ENCODE measurements at regions not wholly inside any gene's neighbourhood (a gene's known extent, or its start where the extent isn't known, plus 50 kb on each side); places are given as distances from the start of the nearest gene placed in this dataset.
"Not testable (repeated sequence)": the region's sequence is repeated elsewhere in the genome, so short reads cannot be mapped to it uniquely, and the experiment has no call there.

DNA sequence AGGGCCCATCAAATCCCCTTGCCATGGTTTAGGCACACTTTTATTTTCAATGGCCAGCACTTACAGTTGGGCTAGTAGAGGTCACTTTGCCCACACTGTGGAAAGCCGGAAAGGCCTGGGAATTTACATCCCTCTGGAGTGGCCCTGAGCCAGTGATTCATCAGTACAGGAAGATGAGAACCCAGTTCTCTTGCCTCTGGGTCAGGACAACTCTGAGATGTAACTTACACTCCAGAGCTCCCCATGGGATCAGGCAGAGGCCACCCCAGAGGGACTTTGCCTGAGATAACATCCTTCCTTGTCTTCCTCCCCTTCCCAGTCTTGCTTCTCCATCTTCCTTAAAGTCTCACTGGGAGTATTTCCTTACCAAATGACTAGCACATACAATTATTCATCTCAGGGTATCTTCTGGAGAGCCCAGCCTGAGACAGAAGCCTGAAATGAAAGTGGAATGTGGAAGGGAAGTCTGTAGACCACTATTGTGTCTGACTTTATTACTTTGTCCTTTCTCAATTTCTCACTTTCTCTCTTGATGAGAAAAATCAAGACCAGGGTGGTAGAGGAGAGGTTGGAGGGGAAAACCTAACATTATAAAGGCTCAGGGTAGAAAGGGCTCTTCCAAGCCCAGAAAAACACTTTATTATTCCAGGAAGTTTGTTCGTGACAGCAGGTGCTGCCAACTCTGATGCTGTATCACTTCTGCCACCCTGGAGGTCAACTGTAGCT lies 220.8 kb downstream of the ZNF621 start:
- DNase-seq (ENCODE audit: low spot score) (no peak), ATAC-seq (no peak)

DNA sequence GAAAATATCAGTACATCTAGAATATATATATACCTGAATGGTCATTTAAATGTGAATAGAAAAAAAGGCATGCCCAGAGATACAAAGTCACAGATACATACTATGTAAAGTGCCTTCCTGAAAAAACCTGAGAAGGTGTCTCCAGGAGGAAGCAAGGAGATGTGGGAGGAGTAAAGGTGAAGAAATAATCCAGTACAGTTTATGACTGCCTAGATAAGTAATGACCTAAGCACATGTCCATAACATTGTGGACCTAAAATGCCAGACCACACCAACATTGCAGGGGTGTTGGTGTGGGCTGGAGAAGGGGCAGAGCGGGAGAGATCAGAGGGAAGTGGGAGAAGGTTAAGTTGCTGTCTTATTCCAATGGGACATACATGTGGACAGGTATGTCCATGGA lies 226.9 kb downstream of the ZNF621 start:
- no peak for ATAC-seq
- no peak for DNase-seq (ENCODE audit: low spot score)

DNA sequence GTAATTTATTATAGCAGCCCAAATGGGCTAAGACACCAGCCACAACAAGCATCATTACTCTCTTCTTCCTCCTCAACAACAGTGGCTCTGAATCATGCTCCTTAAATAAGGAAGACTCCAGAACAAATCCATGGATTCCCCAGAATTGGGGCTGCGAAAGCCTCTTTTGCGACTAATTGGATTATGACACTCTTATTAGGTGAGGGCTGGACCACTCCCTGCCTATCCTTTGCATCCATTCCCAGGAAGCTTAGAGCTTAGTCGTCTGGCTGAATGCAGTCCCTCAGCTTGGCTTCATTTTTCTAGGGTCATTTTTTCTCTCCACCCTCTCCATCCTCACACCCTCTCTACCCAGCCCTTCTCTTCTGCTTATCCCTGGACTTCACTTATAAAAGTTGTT lies 227.7 kb downstream of the ZNF621 start:
- no peak for ATAC-seq
- DNase-seq (ENCODE audit: low spot score), result no peak

DNA sequence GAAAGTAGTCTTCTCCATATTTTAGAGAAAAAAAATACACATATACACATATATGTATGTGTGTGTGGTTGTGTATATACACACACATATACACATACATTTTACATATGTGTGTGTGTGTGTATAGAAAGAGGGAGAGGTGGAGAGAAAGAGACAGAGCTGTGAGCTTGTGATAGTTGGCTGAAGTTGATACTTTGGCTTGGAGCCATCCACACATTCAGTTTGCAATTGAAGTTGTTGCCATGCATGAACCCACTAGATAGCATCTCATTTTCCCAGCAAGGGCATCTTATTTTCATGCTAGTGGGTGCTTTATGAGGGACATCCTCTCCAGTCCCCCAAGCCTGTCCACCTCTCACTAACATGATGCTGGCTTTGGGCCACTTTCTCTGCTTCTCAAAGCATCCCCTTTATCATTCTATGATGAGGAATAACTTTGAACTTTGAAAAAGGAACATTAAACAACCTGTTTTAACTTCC lies 228.6 kb downstream of the ZNF621 start:
- ATAC-seq (no peak), DNase-seq (ENCODE audit: low spot score) (no peak)

DNA sequence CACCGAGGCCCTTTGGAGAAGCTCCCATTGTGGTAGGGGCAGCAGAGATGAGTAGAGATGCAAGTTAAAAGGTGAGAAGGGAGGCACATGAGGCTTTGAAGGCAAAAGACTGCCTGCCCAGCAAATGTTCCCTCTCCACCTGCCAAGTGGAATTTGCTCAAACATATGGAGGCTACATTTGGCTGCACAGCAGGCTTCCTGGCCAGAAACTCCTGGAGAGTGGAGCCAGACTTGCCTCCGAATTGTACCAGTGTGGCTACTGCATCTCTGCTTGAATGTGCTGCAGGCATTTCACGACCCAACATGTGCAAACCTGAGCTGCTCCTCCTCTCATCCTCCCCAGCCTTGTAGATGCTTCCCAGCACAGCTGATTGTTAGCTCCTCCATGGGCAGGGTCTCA lies 229.2 kb downstream of the ZNF621 start:
- ATAC-seq (no peak), DNase-seq (ENCODE audit: low spot score) (no peak)

DNA sequence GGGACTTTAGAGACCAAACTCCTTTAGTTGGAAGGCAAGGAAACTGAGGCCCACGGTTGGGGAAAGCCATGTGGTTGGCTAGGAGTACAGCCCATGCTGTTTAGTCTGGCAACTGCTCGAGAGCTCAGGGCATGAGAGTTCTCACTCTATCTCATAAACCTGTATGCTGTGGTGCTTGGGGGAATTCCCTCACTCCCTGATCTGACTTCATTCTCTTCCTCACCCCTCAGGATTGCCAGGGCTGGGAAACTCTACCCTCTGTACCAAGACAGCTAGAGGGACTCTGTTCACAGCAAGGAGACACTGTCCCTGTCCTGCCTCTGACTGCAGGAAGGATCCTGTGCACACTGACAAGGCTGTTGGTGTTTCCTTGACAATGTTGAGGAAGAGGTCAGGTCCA lies 230.2 kb downstream of the ZNF621 start:
- ATAC-seq, result no peak
- DNase-seq (ENCODE audit: low spot score), result no peak

DNA sequence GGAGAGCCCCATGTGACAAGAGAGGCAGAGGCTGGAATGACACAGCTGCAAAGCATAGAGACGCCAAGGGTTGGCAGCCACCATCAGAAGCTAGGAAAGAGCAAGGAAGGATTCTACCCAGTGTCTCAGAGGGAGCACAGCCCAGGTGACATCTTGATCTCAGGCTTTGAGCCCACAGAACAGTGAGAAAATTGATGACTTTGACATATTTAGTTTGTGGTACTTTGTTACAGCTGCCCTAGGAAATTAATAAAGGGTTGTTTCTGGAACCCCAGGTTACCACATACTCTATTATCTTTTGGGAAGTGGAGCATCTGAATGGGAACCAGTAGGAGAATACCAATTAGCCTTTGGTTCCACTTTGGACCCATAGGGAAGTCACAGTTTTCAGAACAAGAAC lies 231.7 kb downstream of the ZNF621 start:
- DNase-seq (ENCODE audit: low spot score), result no peak
- no peak for ATAC-seq

DNA sequence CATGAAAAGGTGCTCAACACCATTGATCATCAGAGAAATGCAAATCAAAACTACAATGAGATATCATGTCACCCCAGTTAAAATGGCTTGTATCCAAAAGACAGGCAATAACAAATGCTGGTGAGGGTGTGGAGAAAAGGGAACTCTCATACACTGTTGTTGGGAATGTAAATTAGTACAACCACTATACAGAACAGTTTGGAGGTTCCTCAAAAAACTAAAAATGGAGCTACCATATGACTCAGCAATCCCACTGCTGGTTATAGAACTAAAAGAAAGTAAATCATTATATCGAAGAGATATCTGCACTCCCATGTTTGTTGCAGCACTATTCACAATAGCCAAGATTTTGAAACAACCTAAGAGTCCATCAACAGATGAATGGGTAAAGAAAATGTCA lies 238.0 kb downstream of the ZNF621 start:
- not testable (repeated sequence) for ATAC-seq; DNase-seq (ENCODE audit: low spot score)

DNA sequence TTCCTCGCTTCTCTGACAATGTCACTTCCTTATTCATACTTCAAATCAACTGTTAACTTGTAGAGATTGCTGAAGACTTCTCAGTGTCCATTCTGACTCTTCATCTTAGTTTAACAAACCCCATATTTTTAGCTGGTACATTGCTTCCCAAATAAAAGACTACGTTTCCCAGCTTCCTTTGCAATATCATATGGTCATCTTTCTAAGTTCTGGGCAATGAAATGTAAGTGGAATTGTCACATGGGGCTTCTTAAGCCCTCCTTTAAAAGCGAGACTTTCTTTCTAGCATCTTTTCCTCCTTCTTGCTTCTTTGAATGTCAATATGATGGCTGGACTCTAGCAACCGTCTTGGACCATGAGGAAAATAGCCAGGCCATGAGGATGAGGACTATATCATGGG lies 239.0 kb downstream of the ZNF621 start:
- ATAC-seq (no peak), DNase-seq (ENCODE audit: low spot score) (no peak)

DNA sequence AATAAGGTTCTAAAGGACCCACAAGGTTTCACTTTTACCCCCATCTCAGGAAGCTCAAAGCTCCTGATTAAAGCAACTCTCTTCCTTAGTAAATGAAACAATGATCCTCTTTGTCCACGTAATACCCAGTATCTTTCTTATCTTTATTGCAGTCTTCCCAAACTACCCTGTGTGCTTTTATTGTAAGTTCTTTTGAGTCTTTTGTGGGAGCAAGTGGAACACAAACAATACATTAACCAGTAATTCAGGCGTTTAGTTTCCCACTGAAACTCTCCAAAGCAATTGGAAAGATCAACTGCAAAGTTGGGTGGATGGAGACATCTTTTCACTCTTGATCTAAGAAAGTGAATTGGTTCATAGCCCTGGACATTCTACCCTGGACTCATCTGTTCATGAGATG lies 240.0 kb downstream of the ZNF621 start:
- DNase-seq (ENCODE audit: low spot score) (no peak), ATAC-seq (no peak)

DNA sequence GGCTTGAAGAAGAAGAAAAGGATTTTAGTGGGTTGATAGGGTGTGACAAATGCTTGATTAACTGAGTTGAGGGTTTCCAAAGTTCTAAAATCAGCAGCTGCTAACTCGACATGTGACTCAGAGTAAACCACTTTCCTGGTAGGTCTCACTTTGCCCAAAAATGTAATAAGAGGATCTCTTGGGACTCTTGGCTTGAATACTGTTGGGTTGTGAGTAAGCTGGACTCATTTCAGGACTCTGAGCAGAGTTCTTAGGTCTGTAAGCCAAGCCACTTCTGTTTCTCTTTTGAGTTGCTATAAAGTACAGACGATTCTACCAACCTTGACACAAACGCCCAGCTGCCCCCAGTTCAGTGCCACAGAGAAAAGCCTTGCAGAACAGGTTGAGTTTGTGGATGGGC lies 241.1 kb downstream of the ZNF621 start:
- no peak for DNase-seq (ENCODE audit: low spot score)

DNA sequence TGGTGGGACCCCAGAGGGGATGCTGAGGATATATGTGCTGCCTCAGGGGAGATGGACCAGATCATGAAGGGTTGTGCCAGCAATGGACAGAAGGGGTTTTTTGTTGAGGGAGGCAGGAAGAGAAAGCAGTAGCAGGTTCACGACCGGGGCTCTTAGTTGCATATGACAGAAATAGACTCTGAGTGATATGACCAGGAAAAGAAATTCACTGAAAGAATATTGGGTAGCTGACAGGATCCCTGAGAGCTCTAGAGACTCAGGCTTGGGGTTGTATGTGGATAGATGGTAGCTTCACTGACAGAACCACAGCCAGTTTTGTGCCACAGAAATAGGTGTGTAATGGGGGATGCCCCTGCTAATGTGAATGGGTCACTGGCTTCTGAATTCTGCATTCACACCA lies 241.6 kb downstream of the ZNF621 start:
- DNase-seq (ENCODE audit: low spot score) (no peak), ATAC-seq (no peak)

More for the DNA sequence above, 241.1 kb downstream of the ZNF621 start:
- ATAC-seq, result no peak

DNA sequence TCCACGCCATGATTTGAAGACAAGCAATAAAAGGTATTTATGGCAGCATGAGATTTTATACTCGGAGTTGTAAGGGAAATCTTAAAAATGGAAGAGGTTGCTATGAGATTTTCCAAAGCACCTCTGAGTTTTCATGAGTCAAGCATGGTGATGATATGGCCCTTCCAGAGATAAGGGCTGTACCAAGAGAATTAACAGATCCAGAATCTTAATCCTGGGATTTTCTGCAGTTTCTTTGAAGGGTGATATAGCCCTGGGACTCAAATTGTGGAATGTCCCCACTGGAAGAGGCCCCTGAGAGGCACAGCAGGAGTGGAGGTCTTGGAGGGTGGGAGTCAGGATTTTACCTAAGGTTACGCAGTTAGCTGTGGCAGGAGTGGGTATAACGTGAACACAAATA lies 243.3 kb downstream of the ZNF621 start:
- DNase-seq (ENCODE audit: low spot score), result no peak
- no peak for ATAC-seq

DNA sequence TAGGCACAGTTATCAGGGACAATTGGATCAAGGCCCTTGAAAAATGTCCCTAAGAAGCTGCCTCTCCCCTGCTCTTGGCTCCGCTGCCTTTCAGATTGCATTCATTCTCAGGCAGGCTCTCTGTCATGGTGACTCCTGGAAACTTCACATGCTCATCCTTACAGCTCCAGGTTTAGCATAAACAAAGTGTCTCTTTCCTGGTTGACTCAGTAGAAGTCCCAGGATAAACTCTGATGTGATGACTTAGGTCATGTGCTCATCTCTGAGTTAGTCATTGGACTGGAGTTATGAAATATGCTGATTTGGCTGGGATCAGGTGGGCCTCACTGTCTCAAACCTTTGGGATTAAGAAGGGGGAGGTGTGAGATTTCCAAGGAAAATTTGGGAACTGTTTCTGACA lies 243.8 kb downstream of the ZNF621 start:
- DNase-seq (ENCODE audit: low spot score) (no peak), ATAC-seq (no peak)

DNA sequence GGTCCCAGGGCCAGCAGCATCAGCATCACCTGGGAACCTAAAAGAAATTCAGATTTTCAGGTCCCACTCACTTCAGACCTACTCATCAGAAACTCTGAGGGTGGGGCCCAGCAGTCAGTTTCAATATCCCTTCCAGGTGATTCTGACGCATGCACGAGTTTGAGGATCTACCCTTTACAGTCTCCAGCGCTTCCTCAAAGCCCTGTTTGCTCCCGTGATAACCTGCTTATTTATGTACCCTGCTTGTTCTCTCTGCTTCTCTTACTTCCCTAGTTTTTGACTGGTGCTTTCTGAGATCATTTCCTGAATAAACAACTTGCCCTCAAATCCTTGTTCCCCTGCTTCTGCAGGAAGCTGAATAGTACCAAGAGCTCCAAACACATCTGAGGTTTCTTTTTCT lies 245.3 kb downstream of the ZNF621 start:
- no peak for DNase-seq (ENCODE audit: low spot score)
- ATAC-seq, result peak; percentile 31

DNA sequence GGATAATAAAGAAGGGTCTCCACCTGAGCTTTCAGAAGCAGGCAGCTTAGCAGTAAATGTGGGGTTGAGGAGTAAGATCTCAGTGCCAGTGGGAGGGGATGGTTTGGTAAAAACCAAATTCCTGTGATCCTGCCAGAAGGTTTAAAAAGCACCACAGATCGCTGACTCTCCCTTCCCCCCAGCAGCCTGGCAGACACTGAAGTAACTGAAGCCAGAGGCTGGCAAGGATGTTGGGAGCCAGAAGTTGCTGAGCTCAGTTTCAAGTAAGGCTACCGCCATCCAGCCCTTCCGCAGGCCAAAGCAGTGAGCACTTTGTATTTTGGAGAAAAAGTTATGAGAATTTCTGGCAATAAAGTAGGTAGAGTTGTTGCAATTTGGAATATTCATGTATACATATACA lies 246.4 kb downstream of the ZNF621 start:
- no peak for DNase-seq (ENCODE audit: low spot score)
- no peak for ATAC-seq

DNA sequence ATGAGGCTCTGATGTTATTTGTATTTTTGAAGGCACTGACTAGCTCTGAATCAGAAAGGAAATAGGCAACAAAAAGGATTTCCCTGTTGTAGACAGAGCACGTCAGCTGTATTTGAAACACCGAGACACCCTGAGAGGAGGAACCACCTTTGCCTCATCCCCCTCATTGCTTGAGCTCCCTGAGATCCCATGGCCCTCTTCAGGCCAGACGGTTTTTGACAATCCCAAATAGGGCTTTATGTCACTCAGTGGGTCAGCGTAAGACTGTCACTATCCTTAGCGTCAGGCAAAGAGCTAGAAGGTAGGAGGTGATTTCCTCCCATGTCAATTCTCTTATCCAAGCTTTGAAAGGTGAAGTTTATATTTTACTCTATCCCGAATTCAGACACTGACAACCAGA lies 254.3 kb downstream of the ZNF621 start:
- no peak for DNase-seq (ENCODE audit: low spot score)
- no peak for ATAC-seq

DNA sequence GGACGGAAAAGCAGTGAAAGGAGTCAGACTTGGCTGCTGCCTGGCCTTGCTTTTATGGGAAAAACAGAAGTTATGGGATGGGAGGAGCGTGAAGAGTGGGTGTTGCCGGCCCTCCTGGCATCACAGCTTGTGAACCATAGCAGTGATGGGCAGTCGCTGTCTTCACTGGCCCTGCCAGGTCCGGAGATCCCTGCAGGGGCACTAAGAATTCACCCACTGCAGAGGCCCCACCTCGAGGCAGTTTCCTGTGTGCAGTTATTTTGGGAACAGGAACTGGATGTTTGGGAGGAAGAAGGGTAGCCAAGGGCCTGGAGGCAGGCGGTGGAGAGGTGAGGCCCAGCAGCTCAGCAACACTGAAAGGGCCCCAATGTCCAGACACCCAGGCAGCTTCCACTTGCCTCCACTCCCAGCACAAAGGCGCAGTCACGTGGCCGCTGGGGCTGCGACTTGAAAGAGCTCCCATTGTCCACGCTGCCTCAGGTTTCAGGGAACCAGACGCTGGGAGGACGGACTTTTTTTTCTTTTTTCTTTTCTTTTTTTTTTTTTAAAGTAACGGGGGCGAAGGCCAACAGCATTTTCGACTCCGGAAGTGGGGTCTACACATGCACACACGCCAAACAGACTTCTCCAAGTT lies 255.6 kb downstream of the ZNF621 start:
- DNase-seq (ENCODE audit: low spot score) (no peak), ATAC-seq (peak; percentile 57)

DNA sequence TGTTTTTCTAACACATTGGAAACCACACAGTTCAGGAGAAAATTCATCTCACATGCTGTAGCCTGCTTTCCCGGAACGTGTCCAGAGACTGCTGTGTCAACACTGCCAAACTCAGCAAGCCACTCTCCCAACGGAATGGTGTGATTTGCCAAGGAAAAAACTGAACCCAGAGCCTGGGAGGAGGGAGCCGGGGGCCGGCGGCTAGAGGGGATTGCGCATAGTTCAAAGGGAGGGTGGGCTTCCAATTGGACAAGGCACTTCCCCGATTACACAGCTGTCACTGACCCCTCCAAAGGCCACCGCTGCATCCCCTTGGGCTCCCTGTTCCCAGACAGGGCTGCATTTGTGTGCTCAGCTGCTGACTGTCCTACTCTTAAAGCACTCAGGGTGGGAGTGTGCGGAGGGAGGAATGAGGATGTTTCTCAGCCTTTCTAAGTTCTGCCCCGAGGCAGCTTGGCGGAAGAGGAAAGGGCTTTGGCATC lies 256.2 kb downstream of the ZNF621 start:
- ATAC-seq, result peak; percentile 34
- DNase-seq (ENCODE audit: low spot score), result no peak

DNA sequence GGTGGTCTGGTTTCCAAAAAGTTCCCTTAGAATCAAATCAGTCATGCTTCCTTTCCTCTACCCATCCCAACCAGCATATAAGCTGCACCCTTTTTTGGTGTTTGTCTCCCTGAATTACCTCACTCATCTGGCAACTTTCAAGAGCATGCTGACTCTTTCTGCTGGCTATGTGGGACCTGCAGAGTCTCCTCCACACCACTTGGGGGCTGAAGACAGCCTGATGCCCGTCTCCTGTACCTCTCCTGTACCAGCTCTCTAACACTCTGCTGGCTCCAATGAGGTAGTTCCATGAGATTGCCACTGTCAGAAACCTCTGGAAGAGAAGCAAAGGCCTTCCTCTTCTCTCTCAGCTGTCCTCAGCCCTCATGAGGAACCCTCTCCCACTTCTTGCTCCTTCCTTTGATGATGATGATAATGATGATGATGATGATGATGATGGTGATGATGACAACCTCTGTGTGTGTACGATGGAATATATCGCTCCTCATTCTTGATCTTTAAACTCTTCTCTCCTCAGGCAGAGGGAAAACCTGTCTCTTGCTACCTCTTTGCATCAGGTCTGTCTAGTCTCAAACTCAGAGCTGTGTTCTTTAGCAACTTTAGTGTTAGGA lies 257.5 kb downstream of the ZNF621 start:
- DNase-seq (ENCODE audit: low spot score) (no peak), ATAC-seq (peak; percentile 55)

DNA sequence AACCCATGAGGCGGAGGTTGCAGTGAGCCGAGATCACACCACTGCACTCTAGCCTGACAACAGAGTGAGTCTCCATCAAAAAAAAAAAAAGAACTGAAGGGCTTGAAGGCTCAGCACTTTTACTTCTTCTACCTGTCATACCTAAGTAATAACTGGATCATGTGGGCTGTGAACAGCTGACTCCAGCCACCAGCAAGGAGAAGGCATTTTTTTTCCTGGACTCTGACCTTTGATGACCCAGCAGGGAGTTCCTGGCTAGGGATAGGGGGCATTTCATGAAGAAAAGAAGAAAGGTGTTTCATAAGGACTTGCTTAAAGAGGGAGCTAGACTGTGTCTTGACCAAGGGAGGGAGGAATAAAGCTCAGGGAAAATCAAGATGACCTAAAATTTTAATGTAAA lies 266.0 kb downstream of the ZNF621 start:
- DNase-seq (ENCODE audit: low spot score) (no peak), ATAC-seq (no peak)

DNA sequence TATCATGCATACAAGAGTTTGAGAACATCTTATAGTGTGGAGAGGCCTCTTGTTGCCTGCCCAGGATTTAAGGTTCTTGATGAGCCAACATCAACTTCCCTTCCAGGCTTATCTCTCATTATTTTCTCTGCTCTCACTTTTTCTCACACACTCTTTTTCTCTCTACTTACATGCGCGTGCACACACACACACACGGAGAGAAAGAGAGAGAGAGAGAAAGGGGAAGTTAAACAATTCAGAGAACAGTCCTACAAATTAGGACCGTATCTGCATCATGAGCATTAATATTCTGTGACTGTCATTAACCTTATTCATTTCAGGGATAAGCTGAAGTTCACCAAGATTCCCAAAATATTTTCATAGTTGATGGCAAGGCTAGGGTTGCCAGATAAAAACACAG lies 269.0 kb downstream of the ZNF621 start:
- ATAC-seq (no peak), DNase-seq (ENCODE audit: low spot score) (no peak)
